ENCODE measurements at regions not wholly inside any gene's neighbourhood (a gene's known extent, or its start where the extent isn't known, plus 50 kb on each side); places are given as distances from the start of the nearest gene placed in this dataset.

DNA sequence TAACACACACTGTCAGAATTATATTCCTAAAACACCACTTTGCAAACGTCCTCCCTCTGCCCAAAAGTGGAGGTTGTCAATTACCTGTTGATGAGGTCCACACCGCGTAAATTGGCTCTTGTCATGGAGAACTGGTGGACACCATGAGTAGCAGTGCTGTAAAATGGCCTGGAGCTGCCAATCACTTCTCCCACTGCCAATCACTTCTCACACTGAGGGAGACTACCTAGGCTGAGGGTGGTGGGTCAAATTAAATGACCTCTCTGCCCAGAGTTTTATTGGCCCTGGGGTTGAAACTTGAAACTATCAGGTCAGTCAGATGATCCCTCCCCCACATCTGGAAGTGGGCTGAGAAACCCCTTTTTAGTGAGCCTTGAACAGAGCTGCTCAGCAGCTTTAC lies 89.6 kb downstream of the SOWAHC start:
- TF ChIP-seq YY1 (IDR thresholded peaks at IDR 0.05; ENCODE audit: insufficient read depth, insufficient read length) (no peak), ZNF274 (IDR thresholded peaks at IDR 0.05; ENCODE audit: low read depth, low read length) (no peak), SUZ12 (IDR thresholded peaks at IDR 0.05; ENCODE audit: extremely low read depth, insufficient read depth, insufficient read length) (no peak)
- no peaks in the 10 kb centered on the region for H3K9me3 ChIP-seq (ENCODE audit: insufficient read depth, low read length)
- no peak for DNase-seq (ENCODE audit: low read depth, low spot score)
- no peak overlapping the region for H3K9ac ChIP-seq (ENCODE audit: insufficient read length, low read depth)
- H3K36me3 ChIP-seq (ENCODE audit: insufficient read depth, insufficient read length, low read length) = no peaks in the 10 kb centered on the region
- no peak overlapping the region for H3K4me3 ChIP-seq (ENCODE audit: insufficient read length, low read depth)
- H3K27me3 ChIP-seq (ENCODE audit: insufficient read depth, insufficient read length) = no peaks in the 10 kb centered on the region
- H3K4me1 ChIP-seq (ENCODE audit: insufficient read depth, insufficient read length) = peaks cover 7% of the 10 kb centered on the region

DNA sequence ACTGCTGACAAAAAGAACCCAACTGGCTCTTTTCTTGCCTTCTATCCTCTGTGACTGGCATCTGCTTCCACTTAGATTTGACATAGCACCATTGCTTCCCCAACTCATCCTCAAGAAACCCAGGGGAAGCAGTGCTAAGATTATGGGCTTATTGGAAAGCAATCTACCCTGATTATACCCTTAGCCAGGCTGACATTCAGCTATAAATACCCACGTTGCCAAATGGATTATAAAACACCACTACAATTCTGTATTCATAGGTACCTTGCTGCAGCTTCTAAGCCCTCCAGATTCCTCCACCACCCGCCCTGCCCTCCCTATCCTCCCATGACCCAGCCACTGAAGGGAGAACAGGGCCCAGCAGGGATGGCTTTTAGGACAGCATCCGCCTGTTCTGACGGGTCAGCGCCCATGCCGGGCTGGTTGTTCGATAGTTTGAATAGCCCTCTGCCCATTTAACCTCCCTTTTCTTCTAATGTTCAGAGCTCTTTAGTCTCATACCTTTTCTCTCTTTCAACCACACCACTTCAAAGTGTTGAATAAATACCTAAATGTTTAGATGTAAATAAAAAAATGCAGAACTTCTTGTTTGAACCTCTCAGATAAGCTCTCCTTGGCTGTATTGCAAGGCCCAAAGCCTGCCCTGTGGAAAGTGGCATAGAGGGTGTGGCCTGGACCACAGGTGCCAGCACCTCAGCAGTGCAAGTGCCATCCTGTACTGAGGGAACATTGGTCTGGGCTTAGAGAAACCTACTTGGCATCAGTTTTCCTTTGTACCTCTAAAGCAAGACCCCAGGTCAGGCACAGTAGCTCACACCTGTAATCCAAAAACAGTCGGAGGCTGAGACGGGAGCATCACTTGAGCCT lies 86.6 kb upstream of the RGPD5 start:
- Histone ChIP-seq H3K9ac (ENCODE audit: insufficient read length, low read depth) (no peak overlapping the region), H3K4me1 (ENCODE audit: insufficient read depth, insufficient read length) (no peaks in the 10 kb centered on the region), H3K4me3 (ENCODE audit: insufficient read length, low read depth) (no peak overlapping the region), H3K9me3 (ENCODE audit: insufficient read depth, low read length) (no peaks in the 10 kb centered on the region), H3K36me3 (ENCODE audit: insufficient read depth, insufficient read length, low read length) (no peaks in the 10 kb centered on the region), H3K27me3 (ENCODE audit: insufficient read depth, insufficient read length) (no peaks in the 10 kb centered on the region)
- TF ChIP-seq YY1 (IDR thresholded peaks at IDR 0.05; ENCODE audit: insufficient read depth, insufficient read length) = no peak
- no peak for TF ChIP-seq SUZ12 (IDR thresholded peaks at IDR 0.05; ENCODE audit: extremely low read depth, insufficient read depth, insufficient read length)
- no peak for TF ChIP-seq ZNF274 (IDR thresholded peaks at IDR 0.05; ENCODE audit: low read depth, low read length)
- DNase-seq (ENCODE audit: low read depth, low spot score) = no peak

DNA sequence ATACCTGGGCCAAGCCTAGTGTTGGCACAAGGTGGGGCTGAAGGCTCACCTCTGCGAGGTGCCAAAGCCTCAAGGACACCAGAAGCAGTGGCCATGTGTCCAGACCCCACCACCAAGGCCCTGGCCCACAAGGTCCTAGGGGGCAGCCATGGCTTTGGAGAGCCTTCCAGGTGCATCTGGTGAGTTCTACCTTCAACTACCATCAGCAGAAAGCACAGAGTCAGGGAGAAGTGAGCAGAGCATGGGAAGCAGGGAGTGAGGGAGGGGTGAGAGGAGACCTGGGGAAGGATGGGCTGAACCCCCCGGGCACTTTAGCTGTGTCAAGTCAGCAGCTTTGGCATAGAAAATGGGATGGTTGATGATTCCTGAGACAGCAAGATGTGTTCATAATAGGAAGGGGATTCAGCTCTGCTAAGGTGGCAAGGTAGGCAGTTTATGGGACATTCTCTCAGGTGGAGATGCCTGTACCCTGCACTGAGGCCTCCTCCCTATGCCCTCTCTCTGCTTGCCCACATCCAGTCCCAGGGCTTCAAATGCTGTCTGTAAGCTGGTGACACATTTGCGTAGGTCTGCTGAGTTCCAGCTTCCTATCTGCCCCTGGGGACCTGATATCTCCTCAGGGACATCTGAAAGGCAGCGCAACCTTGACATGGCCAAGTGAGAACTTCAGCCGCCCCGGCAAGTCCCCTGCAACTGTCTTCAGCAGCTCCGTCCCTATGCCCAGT lies 83.4 kb upstream of the RGPD5 start:
- no peak for DNase-seq (ENCODE audit: low read depth, low spot score)
- H3K9me3 ChIP-seq (ENCODE audit: insufficient read depth, low read length) = no peaks in the 10 kb centered on the region
- no peaks in the 10 kb centered on the region for H3K4me1 ChIP-seq (ENCODE audit: insufficient read depth, insufficient read length)
- no peak overlapping the region for H3K4me3 ChIP-seq (ENCODE audit: insufficient read length, low read depth)
- TF ChIP-seq SUZ12 (IDR thresholded peaks at IDR 0.05; ENCODE audit: extremely low read depth, insufficient read depth, insufficient read length) (no peak), YY1 (IDR thresholded peaks at IDR 0.05; ENCODE audit: insufficient read depth, insufficient read length) (no peak), ZNF274 (IDR thresholded peaks at IDR 0.05; ENCODE audit: low read depth, low read length) (no peak)
- no peaks in the 10 kb centered on the region for H3K27me3 ChIP-seq (ENCODE audit: insufficient read depth, insufficient read length)
- H3K36me3 ChIP-seq (ENCODE audit: insufficient read depth, insufficient read length, low read length) = no peaks in the 10 kb centered on the region
- H3K9ac ChIP-seq (ENCODE audit: insufficient read length, low read depth) = no peak overlapping the region

DNA sequence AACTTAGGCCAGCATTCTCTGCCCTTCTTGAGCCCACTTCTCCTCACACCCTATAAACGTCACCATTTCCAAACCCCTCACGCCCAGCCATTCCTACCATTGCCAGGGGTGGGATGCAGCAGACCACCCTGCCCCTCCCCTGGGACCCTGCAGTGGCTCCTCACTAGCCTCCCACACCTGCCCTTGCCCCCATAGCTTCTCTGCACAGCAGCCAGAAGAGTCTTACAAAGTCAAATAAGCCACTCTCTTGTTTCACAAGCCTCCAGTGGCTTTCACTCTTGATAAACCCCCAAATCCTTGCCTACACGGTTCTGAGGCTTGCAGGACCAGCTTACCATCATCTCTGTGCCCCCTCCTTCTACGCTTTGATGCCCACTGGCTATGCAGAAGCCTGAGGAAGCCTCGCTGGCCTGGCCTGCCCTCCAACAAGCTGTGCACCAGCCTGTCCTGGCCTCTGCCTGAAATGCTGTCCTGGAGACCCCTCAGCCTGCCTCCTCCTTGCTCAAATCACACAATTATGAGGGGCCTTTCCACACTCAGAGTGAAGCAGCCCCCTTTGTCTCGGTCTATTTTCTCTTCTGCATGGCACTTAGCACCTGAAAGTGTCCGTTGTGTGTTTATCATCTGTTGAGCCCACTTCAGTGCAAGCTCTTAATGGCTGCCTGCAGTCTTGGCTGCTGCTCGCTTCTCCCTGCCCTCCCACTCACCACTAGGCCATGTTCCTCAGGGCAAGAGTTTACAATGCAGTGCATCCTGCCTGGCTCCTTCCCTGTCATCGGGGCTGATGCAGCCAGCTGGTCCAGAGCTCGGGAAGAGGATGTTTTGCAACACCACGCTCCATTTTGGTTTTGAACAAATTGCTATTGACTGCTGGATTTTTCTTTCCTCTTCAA lies 82.6 kb upstream of the RGPD5 start:
- Histone ChIP-seq H3K9me3 (ENCODE audit: insufficient read depth, low read length) (no peaks in the 10 kb centered on the region), H3K4me1 (ENCODE audit: insufficient read depth, insufficient read length) (no peaks in the 10 kb centered on the region), H3K4me3 (ENCODE audit: insufficient read length, low read depth) (no peak overlapping the region), H3K36me3 (ENCODE audit: insufficient read depth, insufficient read length, low read length) (no peaks in the 10 kb centered on the region), H3K9ac (ENCODE audit: insufficient read length, low read depth) (no peak overlapping the region), H3K27me3 (ENCODE audit: insufficient read depth, insufficient read length) (no peaks in the 10 kb centered on the region)
- no peak for DNase-seq (ENCODE audit: low read depth, low spot score)
- no peak for TF ChIP-seq SUZ12 (IDR thresholded peaks at IDR 0.05; ENCODE audit: extremely low read depth, insufficient read depth, insufficient read length)
- no peak for TF ChIP-seq ZNF274 (IDR thresholded peaks at IDR 0.05; ENCODE audit: low read depth, low read length)
- no peak for TF ChIP-seq YY1 (IDR thresholded peaks at IDR 0.05; ENCODE audit: insufficient read depth, insufficient read length)

DNA sequence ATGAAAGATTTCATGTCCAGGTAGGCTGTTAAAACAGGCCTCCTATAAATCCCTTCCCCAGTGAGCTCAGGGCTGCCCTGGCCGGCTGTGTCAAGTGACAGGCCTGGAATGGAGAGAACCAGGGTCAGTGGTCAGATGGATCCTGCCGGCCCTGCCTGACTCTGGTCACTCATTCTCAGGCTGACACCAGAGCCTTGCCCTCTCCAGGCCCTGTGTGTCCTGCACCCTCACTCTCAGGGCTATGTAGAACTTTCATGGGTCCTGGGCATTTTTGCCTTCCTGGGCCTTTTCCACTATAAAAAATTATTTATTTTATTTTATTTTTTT lies 82.0 kb upstream of the RGPD5 start:
- Histone ChIP-seq H3K9ac (ENCODE audit: insufficient read length, low read depth) (no peak overlapping the region), H3K9me3 (ENCODE audit: insufficient read depth, low read length) (no peaks in the 10 kb centered on the region), H3K36me3 (ENCODE audit: insufficient read depth, insufficient read length, low read length) (no peaks in the 10 kb centered on the region), H3K27me3 (ENCODE audit: insufficient read depth, insufficient read length) (no peaks in the 10 kb centered on the region), H3K4me1 (ENCODE audit: insufficient read depth, insufficient read length) (no peaks in the 10 kb centered on the region), H3K4me3 (ENCODE audit: insufficient read length, low read depth) (no peak overlapping the region)
- TF ChIP-seq YY1 (IDR thresholded peaks at IDR 0.05; ENCODE audit: insufficient read depth, insufficient read length) (no peak), SUZ12 (IDR thresholded peaks at IDR 0.05; ENCODE audit: extremely low read depth, insufficient read depth, insufficient read length) (no peak), ZNF274 (IDR thresholded peaks at IDR 0.05; ENCODE audit: low read depth, low read length) (no peak)
- no peak for DNase-seq (ENCODE audit: low read depth, low spot score)

DNA sequence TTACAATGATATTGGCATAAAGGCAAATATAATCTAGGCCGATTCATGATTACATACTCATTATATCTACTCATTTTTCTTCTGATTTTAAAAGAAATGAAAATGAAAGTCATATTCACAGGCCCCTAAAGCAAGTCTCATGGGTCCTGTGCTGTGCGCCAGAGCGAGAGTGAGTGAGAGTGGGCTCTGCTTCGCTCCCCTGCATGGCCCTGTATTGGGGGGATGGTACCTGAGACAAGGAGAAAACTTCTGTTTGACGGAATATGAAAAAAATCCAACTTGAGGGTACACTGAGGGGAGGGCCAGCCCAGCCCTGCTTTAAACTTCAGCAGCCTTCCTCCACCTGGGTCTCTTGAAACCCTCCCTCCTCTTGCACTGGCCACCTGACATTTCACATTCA lies 81.4 kb upstream of the RGPD5 start:
- H3K9ac ChIP-seq (ENCODE audit: insufficient read length, low read depth) = no peak overlapping the region
- H3K27me3 ChIP-seq (ENCODE audit: insufficient read depth, insufficient read length) = no peaks in the 10 kb centered on the region
- H3K9me3 ChIP-seq (ENCODE audit: insufficient read depth, low read length) = no peaks in the 10 kb centered on the region
- DNase-seq (ENCODE audit: low read depth, low spot score) = no peak
- TF ChIP-seq SUZ12 (IDR thresholded peaks at IDR 0.05; ENCODE audit: extremely low read depth, insufficient read depth, insufficient read length) = no peak
- TF ChIP-seq ZNF274 (IDR thresholded peaks at IDR 0.05; ENCODE audit: low read depth, low read length) = no peak
- TF ChIP-seq YY1 (IDR thresholded peaks at IDR 0.05; ENCODE audit: insufficient read depth, insufficient read length) = no peak
- H3K4me1 ChIP-seq (ENCODE audit: insufficient read depth, insufficient read length) = no peaks in the 10 kb centered on the region
- H3K36me3 ChIP-seq (ENCODE audit: insufficient read depth, insufficient read length, low read length) = no peaks in the 10 kb centered on the region
- H3K4me3 ChIP-seq (ENCODE audit: insufficient read length, low read depth) = no peak overlapping the region
